GM19463 (cell line): ENCODE measurements at regions not wholly inside any gene's neighbourhood (a gene's known extent, or its start where the extent isn't known, plus 50 kb on each side); places are given as distances from the start of the nearest gene placed in this dataset.

Source experiments
- ATAC-seq: cut with Tn5 transposase; IDR thresholded peaks from one replicate; pipeline ENCODE4 v1.9.1; 2021; ENCODE audit warnings: mild to moderate bottlenecking, moderate library complexity; ENCODE audit not compliant: unreplicated experiment

DNA sequence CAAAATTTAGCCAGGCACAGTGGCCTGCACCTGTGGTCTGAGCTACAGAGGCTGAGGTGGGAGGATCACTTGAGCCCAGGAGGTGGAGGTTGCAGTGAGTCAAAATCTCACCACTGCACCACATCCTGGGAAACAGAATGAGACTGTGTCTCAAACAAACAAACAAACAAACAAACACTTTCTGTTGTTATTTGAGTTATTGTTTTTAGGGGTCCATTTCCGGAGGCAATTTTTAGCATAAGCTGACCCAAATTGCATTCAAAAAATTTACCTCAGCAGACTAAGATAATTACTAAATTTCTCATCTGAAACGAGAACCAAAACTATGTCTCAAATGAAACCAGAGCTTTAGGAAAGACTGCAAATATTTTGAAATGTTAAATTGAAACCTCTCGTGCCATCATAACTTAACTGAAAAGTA is 1485.1 kb downstream of the EFNA5 start:
- ATAC-seq = peak; percentile 48

DNA sequence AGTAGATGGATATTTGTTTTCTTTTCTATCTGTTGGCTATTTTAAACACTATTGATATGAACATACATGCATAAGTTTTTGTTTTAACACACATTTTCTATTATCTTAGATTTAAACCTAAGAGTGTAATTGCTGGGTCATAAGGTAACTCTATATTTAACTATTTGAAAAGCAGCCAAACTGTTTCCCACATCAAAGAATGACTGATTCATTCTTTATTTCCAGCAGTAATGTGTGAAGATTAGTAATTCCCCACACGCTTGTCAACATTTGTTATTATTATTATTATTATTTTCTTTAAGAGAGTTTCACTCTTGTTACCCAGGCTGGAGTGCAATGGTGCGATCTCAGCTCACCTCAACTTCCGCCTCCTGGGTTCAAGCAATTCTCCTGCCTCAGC is 1495.8 kb downstream of the EFNA5 start:
- ATAC-seq = no peak

DNA sequence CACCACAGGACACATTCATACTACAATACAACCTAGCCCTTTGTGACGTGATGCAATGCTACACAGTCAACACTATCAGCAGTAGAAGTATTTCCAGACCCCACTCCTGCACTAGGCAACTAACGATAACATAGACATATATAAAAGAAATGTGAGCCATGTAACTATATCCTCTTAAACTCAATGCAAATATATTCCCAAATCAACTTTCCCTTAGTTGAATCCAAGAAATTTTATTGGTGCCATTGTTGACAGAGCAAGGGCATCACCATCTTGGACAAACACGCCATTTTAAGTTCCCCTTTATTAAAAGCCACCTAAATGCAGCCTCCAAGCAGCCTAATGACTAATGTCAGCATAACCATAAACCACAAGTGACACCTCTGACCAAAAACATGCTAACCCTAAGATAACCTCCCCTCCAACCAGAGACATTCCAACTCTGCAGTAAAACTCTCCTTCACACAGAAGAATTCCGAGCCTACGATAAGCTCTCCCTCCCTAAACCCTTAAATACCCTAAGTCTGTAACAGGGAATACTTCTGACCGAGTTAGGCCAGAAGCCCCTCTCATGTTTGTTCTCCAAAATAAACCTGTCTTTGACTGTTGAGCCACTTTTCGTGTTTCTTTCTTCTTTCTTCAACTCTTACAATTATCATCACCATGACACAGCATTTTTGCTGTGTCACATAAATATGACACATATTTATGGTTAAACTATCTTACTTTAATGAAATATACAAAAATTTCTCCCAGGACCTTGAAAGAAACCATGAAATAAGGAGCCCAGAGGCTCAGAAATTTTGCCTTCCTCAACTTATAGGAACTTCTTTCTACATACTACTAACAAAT is 1497.8 kb downstream of the EFNA5 start:
- ATAC-seq = no peak

DNA sequence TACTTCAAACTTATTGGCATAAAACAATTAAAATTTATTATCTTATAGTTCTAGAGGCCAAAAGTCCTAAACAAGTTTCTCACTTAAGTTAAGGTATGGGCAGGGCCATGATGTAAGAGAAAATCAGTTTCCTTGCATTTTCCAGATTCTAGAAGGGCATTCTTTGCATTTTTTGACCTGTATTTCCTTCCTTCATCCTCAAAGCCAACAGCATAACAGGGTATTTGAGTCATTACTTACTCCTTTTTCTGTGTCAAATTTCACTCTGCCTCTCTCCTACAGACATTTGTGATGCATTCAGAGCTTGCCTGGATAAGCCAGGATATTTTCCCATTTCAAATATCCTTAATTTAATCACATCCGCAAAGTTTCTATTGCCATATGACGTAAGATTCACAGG is 1499.0 kb downstream of the EFNA5 start:
- ATAC-seq = no peak

DNA sequence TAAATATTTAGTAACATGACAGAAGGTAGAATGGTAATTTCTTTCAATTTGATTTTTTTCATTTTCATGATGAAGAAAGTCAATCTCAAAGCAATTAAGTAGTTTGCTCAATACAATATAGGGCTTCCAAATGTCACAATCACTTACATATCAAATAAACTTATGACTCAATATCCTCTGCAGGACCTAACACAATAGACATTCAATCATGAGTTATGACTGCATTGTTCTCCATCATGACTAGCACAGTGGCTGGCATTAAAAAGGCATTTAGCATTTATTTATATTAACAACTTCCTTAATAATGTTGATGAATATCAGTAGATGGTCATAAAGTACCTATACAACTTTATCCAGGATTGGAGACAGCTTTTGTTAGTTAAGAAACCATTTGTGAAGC is 1499.6 kb downstream of the EFNA5 start:
- no peak for ATAC-seq

DNA sequence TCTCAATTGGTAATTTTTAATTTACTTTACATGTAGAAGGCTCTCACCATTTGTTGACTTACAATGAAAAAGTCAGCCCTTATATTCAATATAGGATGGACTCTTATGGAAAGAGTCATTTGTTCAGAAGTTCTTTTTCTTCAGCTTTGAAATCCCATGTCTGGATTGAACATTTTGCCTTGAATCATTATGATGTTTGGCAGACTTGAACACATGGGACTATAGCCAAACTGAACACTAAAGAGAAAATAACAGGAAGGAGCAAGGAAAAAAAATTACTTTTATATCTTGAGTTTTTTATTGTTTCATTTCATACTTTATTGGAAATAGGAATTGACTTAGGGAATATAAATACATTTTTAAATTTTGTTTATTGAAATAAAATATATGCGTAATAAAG is 1503.0 kb downstream of the EFNA5 start:
- ATAC-seq = no peak

DNA sequence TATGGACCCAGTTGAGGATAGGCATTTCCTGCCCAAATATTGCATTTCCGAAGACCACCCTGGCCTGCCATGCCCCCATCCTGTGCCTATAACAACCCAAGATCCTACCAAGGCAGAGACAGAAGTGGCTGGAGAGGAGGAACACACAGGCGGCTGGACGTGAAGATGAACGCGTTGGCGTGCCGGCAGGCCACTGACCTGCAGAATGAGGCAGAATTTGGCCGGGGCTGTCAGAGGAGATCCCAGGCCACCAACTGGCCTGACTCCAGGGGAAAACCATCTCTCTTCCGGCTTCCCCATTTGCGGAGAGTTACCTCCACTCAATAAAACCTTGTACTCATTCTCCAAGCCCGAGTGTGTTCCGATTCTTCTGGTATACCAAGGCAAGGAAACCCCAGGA is 1507.5 kb downstream of the EFNA5 start:
- no peak for ATAC-seq

DNA sequence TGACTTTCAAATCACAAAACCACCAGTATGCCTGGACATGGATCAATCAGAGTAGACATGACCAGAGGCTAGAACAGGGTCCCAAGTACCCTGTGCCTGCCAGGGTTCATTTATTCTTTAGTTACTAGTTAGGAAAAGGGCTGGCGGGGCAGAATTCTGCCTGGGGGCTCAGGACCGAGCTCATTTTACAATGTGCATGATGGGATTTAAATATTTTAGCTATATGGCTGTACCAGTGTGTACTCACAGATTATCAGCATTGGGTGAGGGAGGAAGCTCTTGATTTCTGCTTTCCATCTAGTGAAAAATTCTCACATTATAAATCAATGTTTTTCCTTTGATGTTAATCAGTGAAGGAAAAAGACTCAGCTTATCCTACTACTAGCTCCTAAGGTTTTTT is 1511.1 kb downstream of the EFNA5 start:
- no peak for ATAC-seq

DNA sequence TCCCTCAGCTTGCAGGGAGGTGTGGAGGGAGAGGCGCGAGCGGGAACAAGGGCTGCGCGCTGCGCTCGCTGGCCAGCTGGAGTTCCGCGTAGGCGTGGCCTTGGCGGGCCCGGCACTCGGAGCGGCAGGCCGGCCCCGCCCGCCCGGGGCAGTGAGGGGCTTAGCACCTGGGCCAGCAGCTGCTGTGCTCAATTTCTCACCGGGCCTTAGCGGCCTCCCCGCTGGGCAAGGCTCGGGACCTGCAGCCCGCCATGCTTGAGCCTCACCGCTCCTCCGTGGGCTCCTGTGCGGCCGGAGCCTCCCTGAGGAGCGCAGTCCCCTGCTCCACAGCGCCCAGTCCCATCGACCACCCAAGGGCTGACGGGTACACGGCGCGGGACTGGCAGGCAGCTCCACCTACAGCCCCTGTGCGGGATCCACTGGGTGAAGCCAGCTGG is 1516.4 kb downstream of the EFNA5 start:
- no peak for ATAC-seq

DNA sequence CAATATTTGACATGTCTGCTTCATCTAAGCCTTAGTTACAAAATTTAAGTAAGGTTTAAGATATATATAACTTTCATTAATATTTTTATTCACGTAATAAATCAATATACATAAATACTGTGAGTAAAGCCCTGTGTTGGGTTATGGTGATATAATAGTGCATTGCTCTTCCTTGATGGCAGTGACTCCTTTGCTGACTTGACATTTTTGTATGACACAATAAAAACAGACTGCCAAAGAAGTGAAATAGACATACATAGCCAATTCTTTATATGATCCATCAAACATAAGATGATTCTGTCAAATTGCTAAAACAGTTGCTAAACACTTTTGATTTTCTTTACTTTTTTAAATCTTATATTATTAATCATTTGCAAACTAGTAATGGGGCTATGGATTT is 1518.2 kb downstream of the EFNA5 start:
- ATAC-seq = no peak

DNA sequence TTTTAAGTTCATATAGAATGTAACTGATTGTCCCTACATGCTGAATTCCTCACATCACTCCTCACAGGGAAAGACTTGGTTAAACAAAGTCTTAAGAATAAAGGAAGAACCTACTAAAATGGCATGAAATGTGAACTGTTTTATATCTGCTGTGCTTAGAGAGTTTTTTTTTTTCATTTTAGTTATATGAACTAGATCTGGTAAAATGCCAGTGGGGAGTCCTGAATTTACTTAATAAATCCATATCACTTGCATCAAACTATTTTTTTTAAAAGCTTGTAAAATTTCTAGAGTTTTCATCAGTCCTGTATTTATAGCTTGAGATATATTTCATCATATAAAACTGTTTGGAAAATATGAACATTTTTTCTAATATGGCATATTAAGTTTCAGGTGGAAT is 1528.6 kb downstream of the EFNA5 start:
- no peak for ATAC-seq

DNA sequence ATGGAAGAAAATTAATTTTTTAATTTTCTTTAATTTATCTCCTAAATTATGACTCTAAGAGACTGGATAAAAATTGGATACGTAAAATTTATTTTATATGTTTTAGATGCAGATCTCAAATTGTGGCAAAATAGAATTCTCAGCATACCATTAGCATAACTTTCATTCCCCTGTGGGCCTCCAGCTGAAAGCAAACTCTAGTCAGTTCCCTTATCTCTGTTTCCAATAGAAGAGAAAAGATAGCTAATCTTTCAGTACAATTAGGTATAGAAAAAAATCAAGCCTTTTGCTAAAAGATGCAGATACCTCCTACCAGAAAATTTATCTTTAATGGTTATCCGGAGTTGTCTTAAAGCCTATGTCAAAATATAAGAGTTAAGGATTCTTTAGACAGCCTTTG is 1530.6 kb downstream of the EFNA5 start:
- no peak for ATAC-seq

DNA sequence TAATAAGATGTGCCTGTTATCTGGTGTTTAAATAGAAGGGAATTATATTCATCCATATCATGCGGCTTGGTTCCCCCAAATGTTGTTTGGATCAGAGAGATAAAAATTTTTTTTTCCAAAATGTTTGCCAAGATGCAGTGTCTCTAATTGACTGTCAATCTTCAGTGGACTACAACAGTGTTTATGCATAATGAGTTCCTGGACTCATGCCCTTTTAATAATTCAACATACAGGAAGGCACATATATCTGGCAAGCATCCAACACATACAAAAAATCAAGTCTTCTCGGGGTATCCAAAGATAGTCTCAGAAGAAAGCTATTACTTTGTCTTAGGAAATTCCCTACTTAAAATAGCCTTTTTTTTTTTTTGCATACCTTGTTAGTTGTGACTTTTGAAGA is 1534.7 kb downstream of the EFNA5 start:
- no peak for ATAC-seq

DNA sequence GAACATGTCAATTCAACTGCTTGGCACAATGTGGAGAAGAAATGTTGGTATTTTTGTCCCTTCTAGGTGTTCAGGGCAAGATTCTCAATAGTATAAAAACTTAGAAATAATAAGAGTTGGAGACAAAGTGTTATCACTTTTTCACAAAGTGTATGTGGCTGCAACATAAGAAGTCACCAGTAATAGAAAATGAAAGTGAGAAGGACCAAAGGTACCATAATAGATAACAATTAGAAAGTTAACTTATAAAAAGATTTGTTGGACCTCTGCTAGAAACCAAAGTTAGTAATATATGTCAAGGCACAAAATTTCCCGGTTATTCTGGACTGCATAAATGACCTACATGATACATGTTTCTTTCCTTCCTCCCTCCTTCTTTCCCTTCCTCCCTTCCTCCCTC is 1535.3 kb downstream of the EFNA5 start:
- no peak for ATAC-seq

DNA sequence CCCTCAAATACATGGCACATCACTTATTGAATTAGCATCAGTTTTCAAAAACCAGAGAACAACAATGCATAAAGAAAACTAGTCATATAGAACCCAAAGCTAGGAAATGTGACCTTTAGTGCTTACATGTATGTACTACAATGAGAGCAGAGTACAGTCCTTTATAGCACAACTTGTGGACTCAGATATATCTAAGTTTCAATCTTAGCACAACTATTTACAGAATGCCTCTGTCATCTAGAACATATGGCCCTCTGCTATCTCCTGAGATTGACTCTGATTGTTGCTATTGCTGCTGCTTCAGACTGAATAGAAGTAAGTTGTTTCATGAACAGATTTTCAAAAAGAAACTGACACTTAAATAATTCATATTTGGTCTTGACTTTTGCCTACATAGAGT is 1536.2 kb downstream of the EFNA5 start:
- no peak for ATAC-seq

DNA sequence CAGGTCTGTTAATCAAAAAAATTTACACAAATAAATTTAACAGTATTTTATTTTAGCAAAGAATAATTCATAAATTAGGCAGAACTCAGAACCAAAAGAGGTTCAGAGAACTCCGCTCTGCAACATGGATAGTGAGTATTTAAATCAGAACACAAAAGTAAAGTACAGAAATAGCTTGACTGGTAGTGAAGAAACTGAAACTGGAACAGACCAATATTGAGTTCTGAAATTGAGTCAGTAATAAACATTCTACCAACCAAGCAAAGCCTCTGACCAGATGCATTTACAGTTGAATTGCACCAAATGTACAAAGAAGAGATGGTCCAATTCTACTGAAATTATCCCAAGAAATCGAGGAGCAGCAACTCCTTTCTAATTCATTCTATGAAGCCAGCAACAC is 1542.8 kb downstream of the EFNA5 start:
- peak; percentile 94 for ATAC-seq

DNA sequence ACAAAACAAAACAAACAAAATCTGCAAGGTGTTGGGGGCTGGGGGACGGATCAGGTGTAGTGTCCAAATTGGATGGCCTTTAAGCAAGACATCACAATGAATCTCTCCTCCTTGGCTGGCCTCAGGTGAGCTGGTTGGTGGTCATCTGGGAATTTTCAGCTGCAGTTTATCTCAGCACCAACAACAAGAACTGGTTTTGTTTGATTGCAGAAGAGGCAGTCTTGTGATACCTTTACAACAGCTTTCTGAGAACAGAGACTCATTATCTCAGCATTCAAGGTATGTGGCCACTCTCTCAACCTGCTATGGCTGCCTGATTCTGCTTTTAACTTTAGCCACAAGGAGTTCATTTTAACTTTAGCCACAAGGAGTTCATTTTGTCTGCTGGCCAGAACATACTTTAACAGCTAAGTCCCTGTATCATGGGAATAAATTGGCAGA is 1543.4 kb downstream of the EFNA5 start:
- ATAC-seq = peak; percentile 51

DNA sequence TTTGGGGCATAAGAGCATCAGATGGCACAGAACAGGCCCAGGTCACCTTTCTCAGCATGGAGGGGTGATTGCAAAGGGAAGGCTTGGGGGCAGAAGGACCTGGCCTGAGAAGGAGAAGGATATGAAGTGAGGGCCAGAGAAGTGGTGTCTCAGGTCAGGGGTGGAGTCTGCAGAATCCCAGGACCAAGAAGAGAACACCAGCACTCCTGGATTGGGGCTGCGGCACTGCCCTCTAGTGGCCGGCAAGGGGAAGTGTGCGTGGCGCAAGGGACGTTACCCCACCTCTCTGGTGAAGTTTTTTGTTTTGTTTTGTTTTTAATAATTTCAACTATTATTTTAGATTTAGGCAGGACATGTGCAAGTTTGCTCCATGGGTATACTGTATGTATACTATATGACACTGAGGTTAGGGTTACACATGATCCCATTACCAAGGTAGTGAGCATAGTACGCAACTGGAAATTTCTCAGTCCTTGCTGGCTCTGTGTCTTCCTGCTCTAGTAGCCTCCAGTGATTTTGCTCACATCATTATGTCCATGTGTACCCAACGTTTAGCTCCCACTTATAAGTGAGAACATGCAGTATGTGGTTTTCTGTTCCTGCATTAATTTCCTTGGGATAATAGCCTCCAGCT is 1548.6 kb downstream of the EFNA5 start:
- ATAC-seq = peak; percentile 86

DNA sequence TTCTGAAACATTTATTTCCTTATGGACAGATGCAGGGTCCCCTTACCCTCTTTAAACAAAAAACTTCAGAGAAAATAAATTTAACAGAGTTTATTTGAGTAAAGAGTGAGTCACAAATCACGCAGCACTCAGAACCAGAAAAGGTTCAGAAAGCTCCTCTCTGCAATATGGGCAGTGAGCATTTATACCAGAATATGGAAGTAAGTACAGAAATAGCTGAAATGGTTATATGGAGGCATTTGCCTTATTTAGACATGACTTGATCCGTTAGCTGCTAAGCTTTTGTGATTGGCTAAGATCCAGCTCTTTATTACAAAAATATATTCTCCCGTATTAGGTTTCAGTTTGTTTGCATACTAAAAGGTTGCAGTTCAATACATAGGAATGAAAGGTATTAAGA is 1554.1 kb downstream of the EFNA5 start:
- no peak for ATAC-seq

DNA sequence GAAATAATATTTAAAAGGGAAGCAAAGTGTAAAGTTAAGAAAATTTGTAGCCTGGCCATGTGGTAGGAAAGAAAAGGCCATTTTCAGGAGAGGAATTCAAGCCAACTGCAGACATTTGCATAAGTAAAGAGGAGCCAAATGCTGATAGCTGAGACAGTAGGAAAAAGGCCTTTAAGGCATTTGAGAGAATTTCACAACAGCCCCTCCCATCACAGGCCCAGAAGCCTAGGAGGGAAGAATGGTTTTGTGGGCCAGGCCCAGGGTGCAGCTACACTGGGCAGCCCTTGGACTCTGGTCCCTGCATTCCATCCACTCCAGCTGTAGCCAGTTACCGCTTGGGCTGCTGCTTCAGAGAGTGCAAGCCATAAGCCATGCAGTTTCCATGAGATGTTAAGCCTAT is 1556.8 kb downstream of the EFNA5 start:
- no peak for ATAC-seq

DNA sequence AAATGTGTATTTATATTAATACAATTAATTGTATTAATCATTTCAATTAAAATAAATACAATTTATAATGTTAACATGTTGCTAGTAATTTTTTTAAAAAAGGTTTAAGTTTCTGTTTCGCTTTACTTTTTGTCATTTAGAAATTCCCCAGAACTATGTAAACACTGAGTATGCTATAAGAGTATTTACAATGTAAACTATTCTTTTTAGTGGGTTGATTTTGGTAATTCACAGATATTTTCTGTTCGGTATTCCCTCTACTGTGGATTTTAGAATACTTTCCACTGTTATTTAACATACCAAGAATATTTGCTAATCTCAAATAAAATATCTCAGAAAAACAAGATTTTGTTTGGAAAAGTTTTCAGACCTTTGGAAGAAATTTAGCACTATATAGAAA is 1564.4 kb downstream of the EFNA5 start:
- no peak for ATAC-seq

DNA sequence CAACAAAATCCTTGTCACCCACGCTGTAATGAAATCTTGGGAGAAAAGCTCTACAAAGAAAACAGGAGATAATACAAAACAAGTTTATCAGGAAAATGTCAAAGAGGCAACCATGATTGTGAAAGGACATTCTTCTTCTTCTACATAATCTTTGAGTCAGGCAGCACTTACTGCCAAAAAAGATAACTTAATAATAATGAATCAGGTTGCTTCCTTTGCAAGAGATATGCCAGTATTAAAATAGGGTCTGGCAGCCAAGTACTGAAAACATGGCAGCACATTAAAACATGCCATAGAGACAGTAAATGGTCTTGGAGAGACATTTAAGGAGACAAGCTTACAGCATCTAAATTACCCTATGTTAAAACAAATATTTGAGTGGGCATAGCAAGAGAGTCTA is 1573.4 kb downstream of the EFNA5 start:
- no peak for ATAC-seq

DNA sequence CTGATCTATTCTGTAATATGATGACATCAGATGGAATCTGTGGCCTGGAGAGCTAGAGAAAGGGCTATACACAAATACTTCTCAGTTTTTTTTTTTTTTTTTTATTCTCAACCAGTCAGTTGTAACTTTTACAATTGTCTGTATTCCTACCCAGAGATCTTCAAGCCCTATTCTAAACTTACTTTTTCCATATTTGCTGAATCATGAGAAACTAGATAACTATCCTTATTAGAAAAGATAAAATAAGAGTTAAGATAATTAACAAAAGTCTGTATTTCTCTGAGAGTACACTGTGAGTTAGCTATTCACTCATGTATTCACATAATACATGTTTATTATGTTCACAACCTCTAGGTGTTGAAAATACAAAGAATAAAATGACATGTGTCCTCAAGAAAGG is 1575.9 kb downstream of the EFNA5 start:
- ATAC-seq = no peak
